IMR-90 (cell line): ENCODE measurements at regions not wholly inside any gene's neighbourhood (a gene's known extent, or its start where the extent isn't known, plus 50 kb on each side); places are given as distances from the start of the nearest gene placed in this dataset.

ENCODE experiments used
- ATAC-seq: fragments of 200-7000 bp; cut with Tn5 transposase; 2 replicates; pipeline ENCODE4 v1.9.1; 2020; ENCODE audit warnings: low read depth, mild to moderate bottlenecking, moderate library complexity
- BruUV-seq: library from RNA; stranded (reverse); fragments of 400-500 nt; replicated peaks from 2 replicates; lab custom pipeline; 2021; lab: Mats Ljungman, UMichigan
- CTCF ChIA-PET: fragments of 300-600 bp; formaldehyde crosslinking; extraction: SDS; loops from one replicate; lab custom pipeline; 2021; ENCODE audit warnings: antibody characterized with exemption; lab: Yijun Ruan, JAX
- POLR2A ChIA-PET: fragments of 300-600 bp; sonication (Branson Sonifier 250); formaldehyde crosslinking; loops from one replicate; lab custom pipeline; 2022; ENCODE audit warnings: antibody characterized with exemption; ENCODE audit not compliant: unreplicated experiment; lab: Charles Lee
- DNase-seq: peaks from one replicate; pipeline ENCODE4 v3.0.0; 2013
- H2AFZ ChIP-seq: replicated peaks from 2 replicates; pipeline ENCODE3; 2013; ENCODE audit warnings: low read length, mild to moderate bottlenecking; ENCODE audit not compliant: poor library complexity
- H2AK5ac ChIP-seq: 2 replicates; pipeline ENCODE4 v1.6.1; 2013; ENCODE audit warnings: low read depth, low read length, inconsistent platforms
- H2AK9ac ChIP-seq: replicated peaks from 2 replicates; pipeline ENCODE3; 2013; ENCODE audit warnings: mild to moderate bottlenecking, low read depth, low read length, moderate library complexity; ENCODE audit not compliant: poor library complexity
- H2BK120ac ChIP-seq: 2 replicates; pipeline ENCODE4 v1.6.1; 2013; ENCODE audit warnings: low read depth, low read length, inconsistent platforms
- H2BK15ac ChIP-seq: 3 replicates; pipeline ENCODE4 v1.6.1; 2013; ENCODE audit warnings: low read depth, low read length, inconsistent platforms
- H2BK20ac ChIP-seq: 2 replicates; pipeline ENCODE4 v1.6.1; 2013; ENCODE audit warnings: low read depth, mild to moderate bottlenecking, inconsistent platforms, low read length, moderate library complexity
- H2BK5ac ChIP-seq: 2 replicates; pipeline ENCODE4 v1.6.1; 2013; ENCODE audit warnings: mild to moderate bottlenecking, low read depth, low read length, inconsistent platforms; ENCODE audit not compliant: poor library complexity, severe bottlenecking
- H3K14ac ChIP-seq: replicated peaks from 2 replicates; pipeline ENCODE4 v1.6.1; 2013; ENCODE audit warnings: low read depth, low read length, inconsistent platforms
- H3K18ac ChIP-seq: 2 replicates; pipeline ENCODE4 v1.6.1; 2013; ENCODE audit warnings: low read depth, low read length, control low read depth
- H3K23ac ChIP-seq: 2 replicates; pipeline ENCODE4 v1.6.1; 2013; ENCODE audit warnings: low read depth, low read length, inconsistent platforms
- H3K27ac ChIP-seq: 2 replicates; pipeline ENCODE4 v1.5.1; 2013; ENCODE audit warnings: mild to moderate bottlenecking, control low read depth, low read length; ENCODE audit not compliant: insufficient read depth
- H3K27me3 ChIP-seq: 2 replicates; pipeline ENCODE4 v1.6.1; 2013; ENCODE audit warnings: low read length; ENCODE audit not compliant: control insufficient read depth, insufficient read depth
- H3K36me3 ChIP-seq: 2 replicates; pipeline ENCODE4 v1.6.1; 2013; ENCODE audit warnings: low read length, mixed read lengths; ENCODE audit not compliant: control insufficient read depth, insufficient read depth
- H3K4ac ChIP-seq: 2 replicates; pipeline ENCODE4 v1.6.1; 2013; ENCODE audit warnings: low read depth, low read length, inconsistent platforms
- H3K4me1 ChIP-seq: 2 replicates; pipeline ENCODE4 v1.6.1; 2013; ENCODE audit warnings: low read length, mixed read lengths; ENCODE audit not compliant: control insufficient read depth, insufficient read depth
- H3K4me2 ChIP-seq: 2 replicates; pipeline ENCODE4 v1.6.1; 2013; ENCODE audit warnings: low read depth, mild to moderate bottlenecking, control low read depth, low read length, moderate library complexity
- H3K4me3 ChIP-seq: 2 replicates; pipeline ENCODE4 v1.5.1; 2013; ENCODE audit warnings: low read depth, mild to moderate bottlenecking, control low read depth, low read length, moderate library complexity; ENCODE audit not compliant: insufficient read depth
- H3K56ac ChIP-seq: 2 replicates; pipeline ENCODE4 v1.6.1; 2013; ENCODE audit warnings: low read length, inconsistent platforms; ENCODE audit not compliant: insufficient read depth; ENCODE audit errors: extremely low read depth
- H3K79me1 ChIP-seq, 2 experiments: 2 replicates each; pipeline ENCODE4 v1.6.1; 2013; ENCODE audit warnings: low read length in 2 of 2, inconsistent platforms in 1 of 2, low read depth in 1 of 2
- H3K9ac ChIP-seq: 2 replicates; pipeline ENCODE4 v1.6.1; 2013; ENCODE audit warnings: low read depth, low read length, control low read depth
- H3K9me1 ChIP-seq: 2 replicates; pipeline ENCODE4 v1.6.1; 2013; ENCODE audit warnings: low read length, inconsistent platforms; ENCODE audit not compliant: insufficient read depth
- H3K9me3 ChIP-seq: 2 replicates; pipeline ENCODE4 v1.6.1; 2013; ENCODE audit warnings: low read length; ENCODE audit not compliant: control insufficient read depth, insufficient read depth
- H4K20me1 ChIP-seq: 2 replicates; pipeline ENCODE4 v1.6.1; 2013; ENCODE audit warnings: low read length, inconsistent platforms; ENCODE audit not compliant: insufficient read depth
- H4K5ac ChIP-seq: 2 replicates; pipeline ENCODE4 v1.6.1; 2013; ENCODE audit warnings: mild to moderate bottlenecking, low read depth, low read length, control low read depth
- H4K8ac ChIP-seq, 2 experiments: 2 replicates each; pipeline ENCODE4 v1.6.1; 2013; ENCODE audit warnings: low read depth in 2 of 2, low read length in 2 of 2, control low read depth in 1 of 2, inconsistent platforms in 1 of 2
- H4K91ac ChIP-seq: 2 replicates; pipeline ENCODE4 v1.6.1; 2013; ENCODE audit warnings: low read depth, low read length, inconsistent platforms; ENCODE audit not compliant: insufficient read depth
- BHLHE40 ChIP-seq: fragments of 150-350 bp; IDR thresholded peaks from 2 replicates; pipeline ENCODE4 v1.6.1; 2016; ENCODE audit warnings: mild to moderate bottlenecking, low read depth, low read length
- CTCF ChIP-seq: conservative IDR thresholded peaks from 2 replicates; pipeline ENCODE4 v1.5.1; 2012; ENCODE audit warnings: mild to moderate bottlenecking, low read depth, low read length, improper control_type of control experiment
- FOS ChIP-seq: fragments of 150-350 bp; IDR thresholded peaks from 2 replicates; pipeline ENCODE4 v1.6.1; 2016; ENCODE audit warnings: low read depth, low read length
- MAZ ChIP-seq: IDR thresholded peaks from 2 replicates; pipeline ENCODE4 v1.6.1; 2012; ENCODE audit warnings: low read depth, mild to moderate bottlenecking, low read length, improper control_type of control experiment, moderate library complexity, borderline replicate concordance
- NFE2L2 ChIP-seq: fragments of 150-350 bp; IDR thresholded peaks from 2 replicates; pipeline ENCODE4 v1.6.1; 2016; ENCODE audit warnings: low read depth, mild to moderate bottlenecking, low read length
- POLR2A ChIP-seq: IDR thresholded peaks from 2 replicates; pipeline ENCODE4 v1.6.1; 2012; ENCODE audit warnings: mild to moderate bottlenecking, low read depth, low read length
- RCOR1 ChIP-seq: IDR thresholded peaks from 2 replicates; pipeline ENCODE4 v1.6.1; 2012; ENCODE audit warnings: mild to moderate bottlenecking, low read length, improper control_type of control experiment; ENCODE audit not compliant: insufficient replicate concordance
- SMC3 ChIP-seq: fragments of 150-350 bp; IDR thresholded peaks from 2 replicates; pipeline ENCODE4 v1.6.1; 2016; ENCODE audit warnings: low read depth, mild to moderate bottlenecking, antibody characterized with exemption, low read length, moderate library complexity
- WGBS, 2 experiments: methylation state at CpG; one replicate each; pipeline versions ENCODE4 v1.1.5 to v1.1.7; 2013; ENCODE audit warnings: missing lambda C conversion rate in 2 of 2; ENCODE audit not compliant: insufficient read length in 1 of 2; ENCODE audit errors: extremely low coverage in 2 of 2; 5-methylcytosine and 5-hydroxymethylcytosine counted together
- dilution Hi-C: fragments of 300-500 bp; cut with HindIII; formaldehyde crosslinking; loops from one replicate; pipeline ENCODE4 v1.14.3; 2018; ENCODE audit warnings: low sequenced_read_pairs; ENCODE audit not compliant: unreplicated experiment
- in situ Hi-C: fragments of 300-500 bp; cut with MboI; formaldehyde crosslinking; loops from 3 replicates; pipeline ENCODE4 v1.14.3; 2019; ENCODE audit warnings: low sequenced_read_pairs, inconsistent platforms, mixed read lengths
- intact Hi-C: fragments of 100-400 bp; cut with micrococcal nuclease; formaldehyde crosslinking; loops from 2 replicates; pipeline ENCODE4 v1.10.0; 2022

DNA sequence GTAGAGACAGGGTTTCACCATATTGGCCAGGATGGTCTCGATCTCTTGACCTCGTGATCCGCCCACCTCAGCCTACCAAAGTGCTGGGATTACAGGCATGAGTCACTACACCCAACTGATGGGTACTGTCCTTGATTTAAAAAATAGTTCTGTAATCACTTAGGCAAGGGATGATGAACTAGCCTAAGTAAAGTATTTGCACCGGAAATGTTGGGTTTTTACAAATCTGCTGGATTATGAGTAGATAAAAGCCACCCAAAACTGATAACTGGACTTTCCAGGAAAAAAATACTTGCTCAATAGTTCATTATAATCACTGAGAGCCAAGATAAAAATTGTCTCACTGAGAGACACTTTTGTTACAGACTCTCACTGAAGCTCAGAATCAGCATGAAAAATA, 218.0 kb downstream of the WNT5A start:
- no peak for DNase-seq

More for the DNA sequence above, 218.0 kb downstream of the WNT5A start:
- dilution Hi-C loops (no loop called here), intact Hi-C loops (loop anchor here (2.0 to 5.0 kb wide), 3 partner anchors 76 to 317 kb away; no protein-coding TSS in a partner anchor), in situ Hi-C loops (loop anchor here (25.0 kb wide), 1 partner anchor 407 kb away; no protein-coding TSS in a partner anchor)
- H3K4me2 ChIP-seq: no peak overlapping the region
- peak overlapping the region; percentile 93 for H4K91ac ChIP-seq
- peak overlapping the region; percentile 94 for H4K5ac ChIP-seq
- H3K56ac ChIP-seq: peak overlapping the region; percentile 27; the same call in 1 of the 2 replicates
- H3K4me3 ChIP-seq: no peak overlapping the region
- no TSS peak for BruUV-seq
- no peak overlapping the region for H2AFZ ChIP-seq
- no peak for ATAC-seq
- peaks cover 28% of the 10 kb centered on the region for H3K9me1 ChIP-seq
- H3K4ac ChIP-seq: peak overlapping the region; percentile 96
- H3K36me3 ChIP-seq: no peaks in the 10 kb centered on the region
- peak overlapping the region; percentile 100 for H2BK5ac ChIP-seq
- no peak overlapping the region; the same call in 1 of the 2 replicates for H2AK5ac ChIP-seq
- H3K9me3 ChIP-seq: no peaks in the 10 kb centered on the region
- peak overlapping the region; percentile 98 for H3K18ac ChIP-seq
- H3K9ac ChIP-seq: no peak overlapping the region
- peak overlapping the region; percentile 93; the same call in 1 of the 2 replicates for H2BK20ac ChIP-seq
- peak overlapping the region; percentile 76; the same call in 1 of the 2 replicates for H3K23ac ChIP-seq
- H3K4me1 ChIP-seq: peaks cover 26% of the 10 kb centered on the region
- H2BK15ac ChIP-seq: peak overlapping the region; percentile 37; the same call in 1 of the 3 replicates
- H3K79me1 ChIP-seq: no peaks in the 10 kb centered on the region
- H3K27ac ChIP-seq: peak overlapping the region; percentile 85
- ChIA-PET POLR2A (interaction anchor here (1.0 kb wide), 1 partner anchor 99 kb away, joined by 3 read pairs; no protein-coding TSS in a partner anchor), CTCF (no interaction called here)
- H3K27me3 ChIP-seq: no peaks in the 10 kb centered on the region
- peak overlapping the region; percentile 90; the same call in 1 of the 2 replicates for H3K14ac ChIP-seq
- H2AK9ac ChIP-seq: no peak overlapping the region
- H4K20me1 ChIP-seq: no peaks in the 10 kb centered on the region
- WGBS, 2 experiments: no CpG with 5 or more reads among the region's 4 CpGs
- H2BK120ac ChIP-seq: peak overlapping the region; percentile 87
- peak overlapping the region; percentile 68 to 84 for H4K8ac ChIP-seq
- TF ChIP-seq RCOR1 (no peak), POLR2A (no peak), SMC3 (no peak), MAZ (no peak), BHLHE40 (no peak), NFE2L2 (no peak), FOS (no peak), CTCF (no peak)
